Stimulated activated CD4-positive, alpha-beta T cell treated with anti-CD3 and anti-CD28 coated beads, TNF-alpha, amount 100 ng/mL, for 24 hours (primary cell): ENCODE measurements at regions not wholly inside any gene's neighbourhood (a gene's known extent, or its start where the extent isn't known, plus 50 kb on each side); places are given as distances from the start of the nearest gene placed in this dataset.

Experiments
- DNase-seq, 3 experiments: peaks; one replicate each; pipeline ENCODE4 v3.0.0-alpha.2; 2020; ENCODE audit warnings: low read depth in 3 of 3

- DNase-seq = no peak
Measured at GRCh38 chr5:73266176-73266738, 93.3 kb downstream of the TMEM174 start.

GRCh38 chr5:73265641-73266040, 92.6 kb downstream of the TMEM174 start:
- no peak for DNase-seq

- DNase-seq = no peak
Measured at GRCh38 chr5:73264631-73265030, 91.6 kb downstream of the TMEM174 start.

- DNase-seq = no peak
Measured at GRCh38 chr5:73263001-73263710, 90.2 kb downstream of the TMEM174 start.

- DNase-seq = no peak
Measured at GRCh38 chr5:73256862-73257261, 83.9 kb downstream of the TMEM174 start.

GRCh38 chr5:73256462-73256861, 83.5 kb downstream of the TMEM174 start:
- no peak for DNase-seq

- no peak for DNase-seq
Measured at GRCh38 chr5:73256012-73256411, 83.0 kb downstream of the TMEM174 start.

GRCh38 chr5:73254642-73255041, 81.6 kb downstream of the TMEM174 start:
- no peak for DNase-seq

- no peak for DNase-seq
Measured at GRCh38 chr5:73253047-73253660, 80.2 kb downstream of the TMEM174 start.

GRCh38 chr5:73250645-73251044, 77.7 kb downstream of the TMEM174 start:
- no peak for DNase-seq

GRCh38 chr5:73242735-73243134, 69.7 kb downstream of the TMEM174 start:
- no peak for DNase-seq

- no peak for DNase-seq
Measured at GRCh38 chr5:73238873-73239272, 65.9 kb downstream of the TMEM174 start.

- no peak for DNase-seq
Measured at GRCh38 chr5:73236541-73237128, 63.6 kb downstream of the TMEM174 start.

- no peak for DNase-seq
Measured at GRCh38 chr5:73234204-73234555, 61.2 kb downstream of the TMEM174 start.

- DNase-seq = no peak
Measured at GRCh38 chr5:73233461-73234203, 60.6 kb downstream of the TMEM174 start.

GRCh38 chr5:73233053-73233460, 60.1 kb downstream of the TMEM174 start:
- no peak for DNase-seq

- DNase-seq = no peak
Measured at GRCh38 chr5:73232266-73233041, 59.5 kb downstream of the TMEM174 start.

GRCh38 chr5:73231246-73231778, 58.3 kb downstream of the TMEM174 start:
- DNase-seq = no peak

- DNase-seq = no peak
Measured at GRCh38 chr5:73230264-73231245, 57.6 kb downstream of the TMEM174 start.

- DNase-seq = no peak
Measured at GRCh38 chr5:73229271-73229670, 56.3 kb downstream of the TMEM174 start.
